Germinal center (tissue), 1 donor: ENCODE measurements at regions not wholly inside any gene's neighbourhood (a gene's known extent, or its start where the extent isn't known, plus 50 kb on each side); places are given as distances from the start of the nearest gene placed in this dataset.
"Not testable (repeated sequence)": the region's sequence is repeated elsewhere in the genome, so short reads cannot be mapped to it uniquely, and the experiment has no call there.

Source experiments
- DNase-seq: peaks from one replicate; pipeline ENCODE4 v3.0.0; 2012; ENCODE audit warnings: mixed read lengths, low spot score

GRCh38 chr3:157920822-157921700 is 185.2 kb downstream of the SHOX2 start:
- no peak for DNase-seq

DNA sequence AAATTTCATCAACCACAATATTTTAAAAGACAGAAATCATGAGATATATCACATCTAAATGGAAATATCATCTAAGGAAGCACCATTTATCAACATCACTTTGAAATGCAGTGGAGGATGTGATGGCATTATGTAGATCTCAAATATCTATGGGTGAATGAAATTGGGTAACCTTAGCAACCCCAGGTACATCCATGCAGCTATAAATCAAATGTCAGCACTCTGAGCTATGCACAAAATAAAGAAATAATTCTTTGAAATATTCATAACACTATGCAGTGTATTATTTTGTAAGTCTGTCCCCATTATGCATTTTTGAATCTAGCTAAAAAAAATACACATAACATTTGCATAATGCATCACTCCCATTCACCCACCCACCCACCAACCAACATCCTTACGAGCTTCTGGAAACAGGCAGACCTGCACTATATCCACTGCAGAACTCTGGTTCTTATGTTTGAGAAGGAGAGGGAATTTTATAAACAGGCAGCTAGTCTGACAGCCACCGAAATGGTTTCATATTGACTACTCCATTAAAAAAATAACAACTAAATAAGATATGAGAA is 186.8 kb downstream of the SHOX2 start:
- DNase-seq = no peak

DNA sequence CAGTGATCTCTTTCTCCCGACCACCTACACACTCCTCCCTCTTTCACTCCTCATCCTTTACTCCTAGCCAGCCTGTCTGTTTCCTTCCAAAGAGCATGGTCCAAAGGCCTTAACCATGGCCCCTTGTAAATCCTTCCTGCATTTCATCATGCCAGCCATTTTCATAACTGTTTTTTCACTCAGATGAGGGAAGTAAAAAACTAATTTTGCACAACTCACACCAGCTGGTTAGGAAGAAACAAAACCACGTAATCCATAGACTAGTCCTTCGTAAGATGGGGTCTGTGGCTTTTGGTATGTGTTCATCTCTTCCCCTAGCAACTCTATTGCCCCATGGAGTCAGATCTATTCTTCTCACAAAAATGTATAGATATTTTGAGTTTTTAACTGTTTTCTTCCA is 187.8 kb downstream of the SHOX2 start:
- no peak for DNase-seq

DNA sequence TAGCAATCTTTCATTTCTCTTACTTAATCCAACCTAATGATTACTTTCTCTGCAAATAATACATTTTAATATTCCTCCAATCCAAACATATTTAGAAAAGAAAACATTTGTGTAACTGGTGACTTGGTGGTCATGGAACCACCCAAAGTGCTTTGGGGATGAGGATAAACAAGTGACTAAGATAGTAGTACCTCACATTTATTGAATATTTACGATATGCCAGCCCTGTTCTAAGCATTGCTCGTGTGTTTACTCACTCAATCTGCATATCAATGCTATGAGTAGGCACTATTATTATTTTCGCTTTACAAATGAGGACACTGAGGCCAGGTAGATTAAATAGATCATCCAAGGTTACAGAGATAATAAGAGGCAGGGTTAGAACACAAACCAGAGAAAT is 189.5 kb downstream of the SHOX2 start:
- no peak for DNase-seq

DNA sequence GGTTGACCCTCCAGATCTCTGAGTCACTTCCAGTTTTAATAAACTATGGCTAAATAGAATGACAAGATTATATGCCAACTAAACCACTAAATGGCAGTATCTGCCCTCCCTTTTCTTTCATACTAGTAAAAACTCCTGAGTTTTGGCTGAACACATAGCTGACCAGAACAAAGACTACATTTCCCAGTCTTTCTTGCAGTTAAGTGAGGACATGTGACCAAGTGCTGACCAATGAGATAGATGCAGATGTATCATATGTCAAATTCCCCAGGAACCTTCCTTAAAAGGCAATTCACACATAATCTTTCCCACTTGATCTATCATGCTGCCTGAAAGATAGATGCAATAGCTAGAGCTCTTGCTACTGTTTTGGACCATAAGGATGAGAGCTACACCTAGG is 191.3 kb downstream of the SHOX2 start:
- no peak for DNase-seq

DNA sequence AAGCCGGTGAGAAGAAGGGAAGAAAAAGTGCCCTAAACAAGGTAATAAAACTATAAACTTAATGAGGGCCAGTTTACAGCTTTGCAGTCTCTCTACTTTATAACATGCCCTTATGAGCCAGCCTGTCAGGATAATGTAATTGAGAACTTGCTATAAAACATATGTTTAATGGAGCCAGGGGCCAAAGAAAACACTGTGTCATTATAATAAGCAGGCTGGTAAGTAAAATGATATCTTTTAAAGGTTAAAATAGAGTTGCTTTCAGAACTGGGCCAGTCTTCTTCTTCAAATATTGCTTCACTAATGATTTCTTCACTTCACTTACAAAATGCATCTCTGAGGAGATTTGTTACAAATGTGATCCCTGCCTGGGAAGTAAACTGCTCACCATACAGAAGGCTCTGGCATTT is 192.5 kb downstream of the SHOX2 start:
- DNase-seq = no peak

DNA sequence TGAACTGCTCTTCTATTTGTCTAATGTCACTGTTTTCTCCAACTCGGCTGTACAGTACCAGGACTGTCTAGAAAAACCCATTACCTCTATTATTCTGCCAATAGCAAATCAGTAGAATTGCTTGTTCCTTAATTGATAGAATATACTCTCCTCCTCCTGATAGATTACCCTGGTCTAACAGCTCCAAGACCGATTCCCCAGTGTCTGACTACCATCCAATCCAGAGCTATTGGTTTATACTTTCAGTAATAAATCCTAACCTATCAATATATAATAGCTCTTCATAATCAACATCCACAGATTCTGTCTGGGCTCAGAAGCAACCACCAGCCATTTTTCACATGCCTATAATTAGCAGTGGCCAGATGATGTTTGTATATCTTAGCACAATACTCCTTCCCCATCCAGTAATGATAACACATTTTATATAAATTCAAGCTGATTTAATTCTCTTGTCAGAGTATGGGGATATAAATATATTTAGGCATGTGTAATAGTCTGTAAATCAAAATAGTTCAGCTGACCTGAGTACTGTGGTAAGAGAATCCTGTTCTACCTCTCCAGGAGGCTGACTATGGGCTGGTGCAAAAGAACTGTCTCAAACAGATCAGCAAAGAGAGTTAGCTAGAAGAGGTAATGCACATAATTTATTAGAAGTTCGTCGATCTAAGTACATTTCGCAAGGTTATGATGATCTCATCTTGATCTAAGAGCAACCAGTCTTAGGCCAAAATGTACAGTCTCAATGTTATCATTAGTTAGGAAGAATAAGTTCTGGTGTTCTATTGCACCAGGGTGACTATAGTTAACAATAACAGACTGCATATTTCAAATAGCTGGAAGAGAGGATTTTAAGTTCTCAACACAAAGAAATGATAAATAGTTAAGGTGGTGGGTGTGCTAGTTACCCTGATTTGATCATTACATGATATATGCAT is 193.4 kb downstream of the SHOX2 start:
- DNase-seq = no peak

- DNase-seq = no peak
Measured at GRCh38 chr3:157906627-157907026, 199.6 kb downstream of the SHOX2 start.

DNA sequence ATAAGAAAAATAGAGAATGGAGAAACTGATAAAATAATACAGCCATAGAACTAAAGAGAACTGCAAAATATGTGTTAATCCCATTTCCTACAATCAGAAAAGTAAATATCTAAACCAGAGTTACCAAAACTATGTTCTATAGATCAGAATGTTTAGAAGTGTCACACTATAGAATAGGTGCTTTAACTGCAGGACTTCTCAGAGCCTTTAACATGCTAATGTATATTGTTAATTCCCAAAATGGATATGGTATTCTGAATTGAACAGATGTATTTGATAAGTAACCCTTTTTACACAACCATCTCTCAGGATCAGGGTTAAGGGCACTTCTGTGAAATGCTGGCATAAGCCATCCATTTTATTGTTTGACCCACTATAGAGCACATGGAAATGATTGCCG is 200.3 kb downstream of the SHOX2 start:
- no peak for DNase-seq

DNA sequence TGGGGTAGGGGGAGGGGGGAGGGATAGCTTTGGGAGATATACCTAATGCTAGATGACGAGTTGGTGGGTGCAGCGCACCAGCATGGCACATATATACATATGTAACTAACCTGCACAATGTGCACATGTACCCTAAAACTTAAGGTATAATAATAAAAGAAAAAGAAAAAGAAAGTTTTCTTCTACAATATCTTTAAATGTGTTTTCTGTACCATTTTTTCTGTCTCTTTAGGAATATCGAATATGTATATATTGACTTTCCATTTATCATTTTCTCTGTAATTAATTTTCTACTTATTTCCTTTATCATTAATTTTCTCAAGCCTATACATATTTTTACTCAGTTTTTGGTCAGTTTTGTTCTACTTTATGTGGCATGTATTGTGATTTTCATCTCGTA is 203.5 kb downstream of the SHOX2 start:
- DNase-seq = not testable (repeated sequence)

- no peak for DNase-seq
Measured at GRCh38 chr3:157888040-157888439, 218.2 kb downstream of the SHOX2 start.

DNA sequence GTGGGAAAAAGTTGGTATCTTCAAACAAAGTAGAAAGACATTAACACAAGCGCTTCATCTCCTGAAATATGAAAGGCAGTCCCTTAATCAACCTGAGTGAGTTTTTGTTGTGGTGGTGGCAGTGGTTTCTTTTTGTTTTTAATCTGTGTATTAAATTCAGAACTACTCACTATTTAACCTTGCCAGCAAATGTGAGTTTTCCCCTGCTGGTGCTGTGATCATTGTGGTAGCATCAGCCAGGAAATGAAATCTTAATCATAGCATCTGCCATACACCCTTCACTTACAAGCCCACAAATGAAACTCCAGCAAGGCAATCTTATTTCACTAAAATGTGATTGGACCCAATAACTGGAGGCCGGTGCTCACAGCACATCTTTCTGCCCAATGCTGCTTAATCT is 229.7 kb downstream of the SHOX2 start:
- DNase-seq = no peak

GRCh38 chr3:157872902-157873301 is 233.3 kb downstream of the SHOX2 start:
- no peak for DNase-seq

GRCh38 chr3:157871838-157872460 is 234.3 kb downstream of the SHOX2 start:
- DNase-seq = no peak

DNA sequence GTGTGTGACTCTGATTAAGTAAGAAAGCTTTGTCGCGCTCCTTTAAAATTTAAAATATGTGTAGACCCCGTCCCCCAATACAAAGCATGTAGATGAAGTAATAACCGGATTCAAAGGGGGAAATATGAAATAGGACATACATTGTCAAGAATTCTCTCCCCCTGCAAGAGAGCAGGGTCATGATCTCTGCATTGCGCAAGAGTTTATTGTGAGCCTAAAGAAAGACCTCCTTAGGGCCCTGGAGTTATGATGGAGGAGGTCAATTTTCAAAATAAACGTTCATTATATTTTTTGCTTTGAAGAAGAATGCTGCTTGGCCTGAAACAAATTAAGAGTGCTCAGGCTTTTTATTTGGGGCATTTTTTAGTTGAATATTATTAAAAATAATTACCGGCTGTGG is 235.0 kb downstream of the SHOX2 start:
- DNase-seq = no peak

- DNase-seq = no peak
Measured at GRCh38 chr3:157868946-157869345, 237.3 kb downstream of the SHOX2 start.

GRCh38 chr3:157868196-157868595 is 238.0 kb downstream of the SHOX2 start:
- no peak for DNase-seq

- DNase-seq = peak; percentile 49
Measured at GRCh38 chr3:157865352-157866000, 240.7 kb downstream of the SHOX2 start.

DNA sequence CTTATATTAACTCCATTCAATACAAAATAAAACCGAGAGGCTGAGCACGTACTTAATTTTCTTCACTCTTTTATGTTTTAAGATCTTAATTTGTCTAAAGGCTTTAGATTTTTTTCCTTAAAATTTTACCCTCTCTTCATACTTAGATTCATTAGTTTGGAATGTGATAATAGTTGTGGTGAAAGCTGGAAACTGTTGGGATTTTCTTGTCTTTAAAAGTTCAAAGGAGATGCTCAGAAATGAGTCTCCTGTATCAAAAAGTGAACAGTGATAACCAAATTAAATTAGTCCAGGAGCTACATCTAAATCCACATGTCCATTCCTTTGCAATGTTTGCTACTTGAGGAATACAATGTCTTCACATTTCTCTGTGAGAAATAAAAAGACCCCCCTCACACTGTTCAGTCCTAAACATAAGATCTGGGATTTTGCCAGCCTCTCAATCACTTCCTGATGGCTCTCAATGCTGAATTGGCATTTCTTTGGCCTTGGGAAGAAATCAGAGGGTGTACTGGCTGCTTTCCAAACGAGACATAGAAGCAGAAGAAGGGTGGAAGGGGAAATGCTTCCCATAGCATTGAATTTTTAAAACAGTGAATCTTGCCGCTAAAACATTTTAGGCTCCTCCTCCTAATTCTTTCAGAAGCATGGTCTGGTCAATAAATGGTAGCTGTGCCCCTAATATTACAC is 245.0 kb downstream of the SHOX2 start:
- DNase-seq = no peak

- DNase-seq = no peak
Measured at GRCh38 chr3:157859541-157859940, 246.7 kb downstream of the SHOX2 start.

- no peak for DNase-seq
Measured at GRCh38 chr3:157858821-157859220, 247.4 kb downstream of the SHOX2 start.
